Activated CD8-positive, alpha-beta T cell treated with anti-CD3 and anti-CD28 coated beads, Interleukin-2, amount 10 ng/mL, durations not matched to agents 7 days and 5 days (primary cell): ENCODE measurements at regions not wholly inside any gene's neighbourhood (a gene's known extent, or its start where the extent isn't known, plus 50 kb on each side); places are given as distances from the start of the nearest gene placed in this dataset.

Source experiments
- ATAC-seq: fragments of 150-1000 bp; cut with Tn5 transposase; one replicate; pipeline ENCODE4 v1.10.0; 2021; ENCODE audit warnings: moderate library complexity
- CTCF ChIA-PET: fragments of 350-600 bp; sonication (Branson Sonifier 250); formaldehyde crosslinking; loops from one replicate; lab custom pipeline; 2021; ENCODE audit warnings: antibody characterized with exemption; lab: Charles Lee
- POLR2A ChIA-PET: fragments of 350-600 bp; sonication (Branson Sonifier 250); formaldehyde crosslinking; loops from one replicate; lab custom pipeline; 2021; ENCODE audit warnings: antibody characterized with exemption; lab: Charles Lee
- DNase-seq: peaks from one replicate; pipeline ENCODE4 v3.0.0-alpha.2; 2020
- H3K27ac Mint-ChIP-seq: one replicate; pipeline ENCODE4 v1.8.0; 2021; ENCODE audit warnings: mild to moderate bottlenecking, mixed read lengths
- H3K27me3 Mint-ChIP-seq: one replicate; pipeline ENCODE4 v1.8.0; 2021; ENCODE audit warnings: low read depth, mixed read lengths
- H3K36me3 Mint-ChIP-seq: one replicate; pipeline ENCODE4 v1.8.0; 2021; ENCODE audit warnings: low read depth, mixed read lengths
- H3K4me1 Mint-ChIP-seq: one replicate; pipeline ENCODE4 v1.8.0; 2021; ENCODE audit warnings: low read depth, mixed read lengths
- H3K4me3 Mint-ChIP-seq: one replicate; pipeline ENCODE4 v1.8.0; 2021; ENCODE audit warnings: mild to moderate bottlenecking, mixed read lengths
- H3K9me3 Mint-ChIP-seq: one replicate; pipeline ENCODE4 v1.8.0; 2022; ENCODE audit warnings: mixed read lengths; ENCODE audit not compliant: insufficient read depth

DNA sequence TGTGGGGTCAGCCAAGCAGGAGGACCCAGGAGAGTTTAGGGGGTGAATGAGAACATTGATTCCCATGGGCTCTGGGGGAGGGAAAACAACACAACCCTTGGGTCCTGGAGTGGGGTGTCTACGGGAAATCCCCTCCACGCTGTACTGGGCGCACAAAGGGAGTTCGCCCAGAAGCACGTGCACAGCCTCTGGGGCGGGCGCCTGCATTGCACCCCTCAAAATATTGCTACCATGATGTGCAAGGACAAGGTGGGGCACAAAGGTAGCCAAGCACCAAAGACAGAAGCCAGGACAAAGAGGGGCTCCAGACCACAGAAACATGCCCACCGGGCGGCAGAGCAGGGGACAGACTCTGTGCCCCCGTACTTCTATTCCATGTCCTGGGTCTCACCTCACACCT is 74.9 kb upstream of the EIF5 start:
- Mint-ChIP-seq H3K27ac (no peak overlapping the region), H3K4me1 (peaks cover 4% of the 10 kb centered on the region), H3K9me3 (no peaks in the 10 kb centered on the region), H3K27me3 (peaks cover 24% of the 10 kb centered on the region), H3K4me3 (no peak overlapping the region), H3K36me3 (no peaks in the 10 kb centered on the region)
- CTCF ChIA-PET, result no interaction called here
- no peak for DNase-seq
- POLR2A ChIA-PET, result no interaction called here
- ATAC-seq, result no peak

- DNase-seq, result no peak
- Mint-ChIP-seq H3K27ac (no peak overlapping the region), H3K4me3 (no peak overlapping the region), H3K27me3 (peaks cover 26% of the 10 kb centered on the region), H3K9me3 (no peaks in the 10 kb centered on the region), H3K4me1 (peaks cover 4% of the 10 kb centered on the region), H3K36me3 (no peaks in the 10 kb centered on the region)
- no peak for ATAC-seq
- ChIA-PET POLR2A (no interaction called here), CTCF (no interaction called here)
Observed at GRCh38 chr14:103259801-103260628, 74.0 kb upstream of the EIF5 start.

- H3K4me1 Mint-ChIP-seq, result peaks cover 4% of the 10 kb centered on the region
- H3K36me3 Mint-ChIP-seq, result no peaks in the 10 kb centered on the region
- ChIA-PET POLR2A (no interaction called here), CTCF (no interaction called here)
- ATAC-seq (no peak), DNase-seq (no peak)
- no peak overlapping the region for H3K27ac Mint-ChIP-seq
- peaks cover 32% of the 10 kb centered on the region for H3K27me3 Mint-ChIP-seq
- H3K4me3 Mint-ChIP-seq, result no peak overlapping the region
- no peaks in the 10 kb centered on the region for H3K9me3 Mint-ChIP-seq
Observed at GRCh38 chr14:103260629-103261124, 73.4 kb upstream of the EIF5 start.

DNA sequence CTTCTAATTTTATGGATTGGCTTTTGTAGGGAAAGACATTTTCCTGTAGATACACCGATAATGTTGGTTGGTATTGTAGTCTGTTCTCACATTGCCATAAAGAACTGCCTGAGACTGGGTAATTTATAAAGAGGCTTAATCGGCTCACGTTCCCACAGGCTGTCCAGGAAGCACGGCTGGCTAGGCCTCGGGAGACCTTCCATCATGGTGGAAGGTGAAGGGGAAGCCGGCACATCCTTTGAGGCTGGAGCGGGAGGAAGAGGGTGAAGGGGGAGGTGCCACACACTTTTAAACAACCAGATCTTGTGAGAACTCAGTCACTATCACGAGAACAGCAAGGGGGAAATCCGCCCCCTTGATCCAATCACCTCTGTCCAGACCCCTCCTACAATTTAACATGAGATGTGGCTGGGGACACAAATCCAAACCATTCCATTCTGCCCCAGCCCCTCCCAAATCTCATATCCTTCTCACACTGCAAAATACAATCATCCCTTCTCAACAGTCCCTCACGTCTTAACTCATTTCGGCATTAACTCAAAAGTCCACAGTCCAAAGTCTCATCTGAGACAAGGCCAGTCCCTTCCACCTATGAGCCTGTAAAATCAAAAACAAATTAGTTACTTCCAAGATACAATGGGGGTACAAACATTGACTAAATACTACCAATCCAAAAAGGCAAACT is 66.7 kb upstream of the EIF5 start:
- H3K36me3 Mint-ChIP-seq, result no peaks in the 10 kb centered on the region
- peaks cover 49% of the 10 kb centered on the region for H3K27me3 Mint-ChIP-seq

GRCh38 chr14:103271189-103271588 is 62.8 kb upstream of the EIF5 start:
- DNase-seq (no peak), ATAC-seq (no peak)
- no peaks in the 10 kb centered on the region for H3K36me3 Mint-ChIP-seq
- H3K9me3 Mint-ChIP-seq, result no peaks in the 10 kb centered on the region
- H3K4me3 Mint-ChIP-seq, result no peak overlapping the region
- CTCF ChIA-PET, result no interaction called here
- peaks cover 42% of the 10 kb centered on the region for H3K27me3 Mint-ChIP-seq
- no peaks in the 10 kb centered on the region for H3K4me1 Mint-ChIP-seq
- no peak overlapping the region for H3K27ac Mint-ChIP-seq
- POLR2A ChIA-PET, result no interaction called here

More for the DNA sequence above, 66.7 kb upstream of the EIF5 start:
- ChIA-PET CTCF (no interaction called here), POLR2A (no interaction called here)
- no peak overlapping the region for H3K4me3 Mint-ChIP-seq
- ATAC-seq, result no peak
- no peaks in the 10 kb centered on the region for H3K4me1 Mint-ChIP-seq
- H3K9me3 Mint-ChIP-seq, result no peaks in the 10 kb centered on the region
- no peak for DNase-seq
- no peak overlapping the region for H3K27ac Mint-ChIP-seq

DNA sequence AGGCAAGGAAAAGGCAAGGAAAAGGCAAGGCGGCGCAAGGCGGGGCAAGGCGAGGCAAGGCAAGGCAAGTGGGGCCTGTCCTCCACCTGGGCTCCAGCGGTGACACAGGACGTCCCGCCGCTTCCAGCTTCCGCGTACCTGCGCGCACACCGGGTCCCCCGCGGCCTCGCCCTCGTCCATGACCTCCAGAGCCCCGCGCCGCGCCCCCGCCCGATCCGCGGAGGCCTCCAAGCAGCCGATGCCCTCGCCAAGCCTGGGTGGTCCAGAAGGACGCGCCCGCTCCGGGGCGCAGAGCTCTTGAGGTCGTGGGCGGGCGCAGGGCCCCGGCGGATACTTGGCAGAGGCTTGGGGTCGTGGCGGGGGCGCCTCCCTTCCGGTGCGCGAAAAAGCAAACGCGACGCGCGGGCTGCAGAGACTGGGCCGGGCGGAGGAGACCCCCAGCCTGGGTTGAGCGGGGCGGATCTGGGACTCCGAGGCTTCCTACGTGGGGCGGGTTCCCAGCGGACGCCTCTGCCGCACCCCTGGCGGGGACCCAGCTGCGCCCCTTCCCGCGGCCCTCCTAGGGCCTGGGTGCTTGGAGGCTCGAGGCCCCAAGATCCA is 60.8 kb upstream of the EIF5 start:
- ATAC-seq, result no peak
- no peaks in the 10 kb centered on the region for H3K4me1 Mint-ChIP-seq
- CTCF ChIA-PET, result no interaction called here
- no peak overlapping the region for H3K27ac Mint-ChIP-seq
- POLR2A ChIA-PET, result no interaction called here
- H3K27me3 Mint-ChIP-seq, result peaks cover 51% of the 10 kb centered on the region
- DNase-seq, result no peak
- no peaks in the 10 kb centered on the region for H3K9me3 Mint-ChIP-seq
- no peak overlapping the region for H3K4me3 Mint-ChIP-seq
- H3K36me3 Mint-ChIP-seq, result no peaks in the 10 kb centered on the region

DNA sequence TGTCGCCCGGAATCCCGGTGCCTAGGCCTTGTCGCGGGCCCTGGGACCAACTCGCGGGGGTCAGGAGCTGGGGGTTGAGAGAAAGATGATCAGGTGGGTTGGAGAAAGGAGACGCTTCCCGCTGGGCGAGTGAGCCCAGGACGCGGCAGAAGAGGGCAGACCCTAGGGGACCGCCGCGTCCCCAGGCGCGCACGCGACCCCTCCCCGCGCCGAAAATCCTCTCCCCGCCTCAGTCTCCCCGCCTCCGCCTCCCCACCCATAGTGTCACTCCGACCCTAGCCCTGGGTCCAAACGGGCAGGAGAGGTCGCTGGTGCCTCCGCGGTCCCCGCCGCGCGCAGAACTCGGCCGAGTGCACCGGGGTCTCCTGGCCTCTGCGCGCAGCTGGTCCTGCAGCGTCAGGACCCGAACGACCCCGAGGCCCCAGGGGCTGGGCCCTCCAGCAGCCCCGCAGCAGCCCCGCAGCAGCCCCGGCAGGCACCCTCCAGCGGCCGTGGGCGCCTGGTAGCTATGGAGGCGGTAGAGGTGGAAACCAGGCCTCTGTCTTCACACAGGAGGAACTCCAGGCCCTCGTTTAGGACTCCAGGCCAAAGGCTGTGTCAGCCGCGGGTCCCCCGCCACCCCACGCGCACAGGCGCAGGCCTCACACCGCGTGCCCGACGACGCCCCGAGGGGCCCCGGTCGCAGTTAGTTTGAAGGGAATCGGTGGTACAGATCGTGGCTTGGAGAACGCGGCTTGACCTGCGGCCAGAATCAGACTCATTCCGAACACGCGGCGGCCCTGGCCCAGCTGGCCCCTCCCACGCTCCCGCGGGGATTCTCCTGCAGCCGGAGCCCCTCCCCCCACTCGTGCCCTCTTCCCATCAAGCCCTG is 60.1 kb upstream of the EIF5 start:
- no peaks in the 10 kb centered on the region for H3K9me3 Mint-ChIP-seq
- DNase-seq (no peak), ATAC-seq (no peak)
- peaks cover 52% of the 10 kb centered on the region for H3K27me3 Mint-ChIP-seq
- ChIA-PET CTCF (no interaction called here), POLR2A (no interaction called here)
- H3K4me3 Mint-ChIP-seq, result no peak overlapping the region
- no peak overlapping the region for H3K27ac Mint-ChIP-seq
- no peaks in the 10 kb centered on the region for H3K36me3 Mint-ChIP-seq
- H3K4me1 Mint-ChIP-seq, result no peaks in the 10 kb centered on the region

GRCh38 chr14:103275000-103275399 is 59.0 kb upstream of the EIF5 start:
- no peak overlapping the region for H3K27ac Mint-ChIP-seq
- H3K9me3 Mint-ChIP-seq, result no peaks in the 10 kb centered on the region
- H3K36me3 Mint-ChIP-seq, result peaks cover 3% of the 10 kb centered on the region
- H3K27me3 Mint-ChIP-seq, result peaks cover 52% of the 10 kb centered on the region
- no peak for DNase-seq
- ATAC-seq, result no peak
- no peak overlapping the region for H3K4me3 Mint-ChIP-seq
- CTCF ChIA-PET, result no interaction called here
- POLR2A ChIA-PET, result no interaction called here
- peaks cover 4% of the 10 kb centered on the region for H3K4me1 Mint-ChIP-seq

DNA sequence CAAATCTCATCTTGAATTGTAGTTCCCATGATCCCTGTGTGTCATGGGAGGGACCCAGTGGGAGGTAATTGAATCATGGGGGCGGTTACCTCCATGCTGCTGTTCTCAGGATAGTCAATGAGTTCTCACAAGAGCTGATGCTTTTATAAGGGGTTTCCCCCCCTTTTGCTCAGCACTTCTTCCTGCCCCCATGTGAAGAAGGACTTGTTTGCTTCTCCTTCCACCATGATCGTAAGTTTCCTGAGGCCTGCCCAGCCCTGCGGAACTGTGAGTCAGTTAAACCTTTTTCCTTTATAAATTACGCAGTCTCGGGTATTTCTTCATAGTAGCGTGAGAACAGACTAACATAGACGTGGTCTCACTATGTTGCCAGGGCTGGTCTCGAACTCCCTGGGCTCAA is 56.1 kb upstream of the EIF5 start:
- DNase-seq (no peak), ATAC-seq (no peak)
- ChIA-PET CTCF (no interaction called here), POLR2A (no interaction called here)
- Mint-ChIP-seq H3K27me3 (peaks cover 56% of the 10 kb centered on the region), H3K4me3 (no peak overlapping the region), H3K4me1 (peaks cover 4% of the 10 kb centered on the region), H3K9me3 (no peaks in the 10 kb centered on the region), H3K27ac (no peak overlapping the region), H3K36me3 (peaks cover 3% of the 10 kb centered on the region)

DNA sequence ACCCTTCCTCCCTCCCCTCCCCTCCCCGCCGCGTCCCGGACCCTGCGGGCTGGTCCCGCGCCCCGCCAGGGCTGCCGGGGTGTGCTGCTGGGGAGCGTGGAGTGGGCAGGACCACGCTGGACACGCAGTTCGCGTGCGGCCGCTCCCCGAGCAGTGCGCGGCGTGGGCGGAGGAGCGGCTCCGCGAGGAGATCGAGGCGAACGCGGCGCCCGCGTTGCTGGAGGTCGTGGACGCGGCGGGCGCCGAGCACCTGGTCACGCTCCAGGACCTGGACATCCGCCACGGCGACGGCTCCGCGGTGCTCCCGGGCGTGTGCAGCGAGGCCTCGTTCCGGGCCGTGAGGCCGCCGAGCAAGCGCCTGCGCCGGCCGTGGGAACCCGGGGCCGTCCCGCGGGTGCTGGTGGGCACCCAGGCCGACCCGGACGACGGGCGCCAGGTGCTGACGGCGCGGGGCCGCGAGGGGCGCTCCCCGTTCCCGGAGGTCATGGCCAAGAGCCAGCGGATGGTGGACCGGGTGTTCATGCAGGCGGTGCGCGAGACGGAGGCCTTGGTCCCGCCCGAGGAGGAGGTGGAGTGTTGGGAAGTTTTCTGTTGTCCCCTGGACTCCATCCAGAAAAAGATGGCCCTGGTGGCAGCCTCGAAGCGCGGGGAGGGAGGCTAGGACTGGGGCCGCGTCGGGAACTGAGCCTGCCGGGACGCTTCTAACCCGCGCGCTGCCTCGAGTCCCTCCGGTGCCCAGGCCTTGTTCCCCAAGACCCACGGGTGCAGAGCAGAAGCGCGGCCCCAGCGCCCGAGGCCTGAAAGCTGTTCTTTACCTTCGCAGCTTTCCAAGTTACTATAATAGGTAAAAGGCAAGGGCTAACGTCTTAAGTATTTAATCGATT is 54.7 kb upstream of the EIF5 start:
- Mint-ChIP-seq H3K36me3 (peaks cover 3% of the 10 kb centered on the region), H3K4me3 (no peak overlapping the region), H3K4me1 (peaks cover 4% of the 10 kb centered on the region), H3K9me3 (no peaks in the 10 kb centered on the region), H3K27ac (no peak overlapping the region), H3K27me3 (peaks cover 56% of the 10 kb centered on the region)
- ChIA-PET CTCF (no interaction called here), POLR2A (no interaction called here)
- DNase-seq, result no peak
- no peak for ATAC-seq
